H9 (cell line): ENCODE measurements at regions not wholly inside any gene's neighbourhood (a gene's known extent, or its start where the extent isn't known, plus 50 kb on each side); places are given as distances from the start of the nearest gene placed in this dataset.

ENCODE experiments used
- DNase-seq: peaks from one replicate; pipeline ENCODE4 v3.0.0-alpha.2; 2017
- H2AFZ ChIP-seq: one replicate; pipeline ENCODE4 v1.6.1; 2013; ENCODE audit warnings: mild to moderate bottlenecking, low read length, control low read depth, moderate library complexity
- H2AK5ac ChIP-seq: 2 replicates; pipeline ENCODE4 v1.6.1; 2013; ENCODE audit warnings: low read length, control low read depth, mixed read lengths; ENCODE audit not compliant: insufficient read length
- H2BK120ac ChIP-seq: one replicate; pipeline ENCODE4 v1.6.1; 2013; ENCODE audit warnings: low read depth, mild to moderate bottlenecking, low read length, control low read depth, inconsistent platforms; ENCODE audit not compliant: poor library complexity, severe bottlenecking
- H2BK12ac ChIP-seq: 2 replicates; pipeline ENCODE4 v1.6.1; 2013; ENCODE audit warnings: low read length, control low read depth, mixed read lengths, low read depth; ENCODE audit not compliant: insufficient read length
- H2BK15ac ChIP-seq: 2 replicates; pipeline ENCODE4 v1.6.1; 2013; ENCODE audit warnings: low read depth, low read length, control low read depth
- H2BK20ac ChIP-seq: one replicate; pipeline ENCODE4 v1.6.1; 2013; ENCODE audit warnings: low read depth, mild to moderate bottlenecking, low read length, control low read depth, inconsistent platforms; ENCODE audit not compliant: poor library complexity, severe bottlenecking
- H2BK5ac ChIP-seq: 2 replicates; pipeline ENCODE4 v1.6.1; 2013; ENCODE audit warnings: low read length, control low read depth, mixed read lengths; ENCODE audit not compliant: insufficient read length
- H3K14ac ChIP-seq: 2 replicates; pipeline ENCODE4 v1.6.1; 2013; ENCODE audit warnings: low read length, control low read depth; ENCODE audit not compliant: insufficient read depth
- H3K18ac ChIP-seq: 2 replicates; pipeline ENCODE4 v1.6.1; 2013; ENCODE audit warnings: low read depth, mild to moderate bottlenecking, mixed read lengths, low read length, control low read depth; ENCODE audit not compliant: insufficient read length
- H3K23ac ChIP-seq: 2 replicates; pipeline ENCODE4 v1.6.1; 2013; ENCODE audit warnings: low read length, control low read depth, mixed read lengths, low read depth; ENCODE audit not compliant: insufficient read length
- H3K23me2 ChIP-seq: 2 replicates; pipeline ENCODE4 v1.6.1; 2013; ENCODE audit warnings: low read depth, mild to moderate bottlenecking, mixed read lengths, low read length, control low read depth; ENCODE audit not compliant: insufficient read length, poor library complexity, severe bottlenecking
- H3K27ac ChIP-seq: 2 replicates; pipeline ENCODE4 v1.5.1; 2013; ENCODE audit warnings: low read length, control low read depth, mixed read lengths, low read depth; ENCODE audit not compliant: insufficient read length
- H3K27me3 ChIP-seq: 2 replicates; pipeline ENCODE4 v1.6.1; 2013; ENCODE audit warnings: low read length, control low read depth, inconsistent platforms; ENCODE audit not compliant: insufficient read depth
- H3K4ac ChIP-seq: 2 replicates; pipeline ENCODE4 v1.6.1; 2013; ENCODE audit warnings: low read depth, mild to moderate bottlenecking, control low read depth, inconsistent platforms, low read length, moderate library complexity
- H3K4me1 ChIP-seq: 2 replicates; pipeline ENCODE4 v1.6.1; 2013; ENCODE audit warnings: low read length, control low read depth, inconsistent platforms; ENCODE audit not compliant: insufficient read depth
- H3K4me2 ChIP-seq: 2 replicates; pipeline ENCODE4 v1.6.1; 2013; ENCODE audit warnings: low read length, control low read depth, mixed read lengths; ENCODE audit not compliant: insufficient read length, insufficient read depth
- H3K56ac ChIP-seq: 2 replicates; pipeline ENCODE4 v1.6.1; 2013; ENCODE audit warnings: low read depth, mild to moderate bottlenecking, mixed read lengths, low read length, control low read depth; ENCODE audit not compliant: insufficient read length
- H3K79me1 ChIP-seq: 2 replicates; pipeline ENCODE4 v1.6.1; 2013; ENCODE audit warnings: low read depth, mild to moderate bottlenecking, moderate library complexity, low read length, control low read depth, inconsistent platforms; ENCODE audit not compliant: insufficient read depth, poor library complexity, severe bottlenecking
- H3K79me2 ChIP-seq: 2 replicates; pipeline ENCODE4 v1.6.1; 2013; ENCODE audit warnings: low read length, control low read depth, inconsistent platforms; ENCODE audit not compliant: insufficient read depth
- H3K9ac ChIP-seq: 2 replicates; pipeline ENCODE4 v1.6.1; 2013; ENCODE audit warnings: low read length, control low read depth, mixed read lengths; ENCODE audit not compliant: insufficient read length; ENCODE audit errors: extremely low read depth
- H3K9me3 ChIP-seq: one replicate; pipeline ENCODE4 v1.6.1; 2013; ENCODE audit warnings: low read depth, low read length, inconsistent platforms; ENCODE audit not compliant: control insufficient read depth
- H3T11ph ChIP-seq: one replicate; pipeline ENCODE4 v1.6.1; 2013; ENCODE audit warnings: mild to moderate bottlenecking, low read length, control low read depth, inconsistent platforms
- H4K20me1 ChIP-seq: one replicate; pipeline ENCODE4 v1.6.1; 2013; ENCODE audit not compliant: control insufficient read depth, insufficient read length, insufficient read depth
- H4K5ac ChIP-seq: 2 replicates; pipeline ENCODE4 v1.6.1; 2013; ENCODE audit warnings: low read depth, mild to moderate bottlenecking, mixed read lengths, low read length, control low read depth; ENCODE audit not compliant: insufficient read length
- H4K8ac ChIP-seq: replicated peaks from 2 replicates; pipeline ENCODE4 v1.6.1; 2013; ENCODE audit warnings: low read length, control low read depth, mixed read lengths, low read depth; ENCODE audit not compliant: insufficient read length
- H4K91ac ChIP-seq: 2 replicates; pipeline ENCODE4 v1.6.1; 2013; ENCODE audit warnings: low read depth, mild to moderate bottlenecking, moderate library complexity, mixed read lengths, low read length, control low read depth; ENCODE audit not compliant: insufficient read length
- H3K27ac Mint-ChIP-seq, 3 experiments: 2 replicates in 2 of 3; 3 replicates in 1 of 3; pipeline ENCODE4 v1.8.0; 2020 to 2021; ENCODE audit warnings: mixed read lengths in 3 of 3, mild to moderate bottlenecking in 1 of 3, moderate library complexity in 1 of 3
- H3K27me3 Mint-ChIP-seq: 2 replicates; pipeline ENCODE4 v1.8.0; 2021; ENCODE audit warnings: low read depth, mild to moderate bottlenecking, moderate library complexity, mixed read lengths
- H3K36me3 Mint-ChIP-seq, 3 experiments: 2 replicates in 2 of 3; 3 replicates in 1 of 3; pipeline ENCODE4 v1.8.0; 2020 to 2021; ENCODE audit warnings: low read depth in 3 of 3, mixed read lengths in 3 of 3; ENCODE audit not compliant: insufficient read depth in 1 of 3
- H3K4me1 Mint-ChIP-seq, 2 experiments: 2 replicates each; pipeline ENCODE4 v1.8.0; 2020; ENCODE audit warnings: mixed read lengths in 2 of 2
- H3K4me3 Mint-ChIP-seq, 2 experiments: 2 replicates in 1 of 2; 3 replicates in 1 of 2; pipeline ENCODE4 v1.8.0; 2020 to 2021; ENCODE audit warnings: mild to moderate bottlenecking in 2 of 2, mixed read lengths in 2 of 2, moderate library complexity in 1 of 2
- H3K9me3 Mint-ChIP-seq, 2 experiments: 2 replicates in 1 of 2; 3 replicates in 1 of 2; pipeline ENCODE4 v1.8.0; 2020; ENCODE audit warnings: mild to moderate bottlenecking in 2 of 2, mixed read lengths in 2 of 2, moderate library complexity in 1 of 2
- CTCF ChIP-seq: fragments of 200-600 bp; sonication (generic); conservative IDR thresholded peaks from 3 replicates; pipeline ENCODE4 v1.8.0; 2021; ENCODE audit warnings: antibody characterized with exemption, mild to moderate bottlenecking
- WGBS: extraction: QIAGEN DNeasy Blood & Tissue Kit; methylation state at CpG from one replicate; pipeline ENCODE4 v1.1.7; 2013; ENCODE audit warnings: missing lambda C conversion rate, low lambda C conversion rate, mixed read lengths; ENCODE audit not compliant: insufficient read length; ENCODE audit errors: extremely low coverage; 5-methylcytosine and 5-hydroxymethylcytosine counted together

- Histone ChIP-seq H4K91ac (no peak overlapping the region), H2BK12ac (no peak overlapping the region), H4K20me1 (no peaks in the 10 kb centered on the region), H3K23ac (no peak overlapping the region), H3K27me3 (no peaks in the 10 kb centered on the region), H3K23me2 (no peaks in the 10 kb centered on the region), H3K56ac (no peak overlapping the region), H3T11ph (no peak overlapping the region), H3K14ac (no peak overlapping the region), H3K79me1 (no peaks in the 10 kb centered on the region), H2BK5ac (no peak overlapping the region), H2BK15ac (no peak overlapping the region), H3K4ac (no peak overlapping the region), H2BK20ac (no peak overlapping the region), H3K4me1 (peaks cover 8% of the 10 kb centered on the region; the same call in 1 of the 2 replicates), H2AFZ (no peak overlapping the region), H3K18ac (no peak overlapping the region), H4K5ac (no peak overlapping the region), H3K79me2 (no peaks in the 10 kb centered on the region), H3K9me3 (no peaks in the 10 kb centered on the region), H4K8ac (no peak overlapping the region), H3K9ac (no peak overlapping the region), H3K4me2 (no peak overlapping the region), H3K27ac (no peak overlapping the region), H2AK5ac (no peak overlapping the region), H2BK120ac (no peak overlapping the region)
- no CpG with 5 or more reads among the region's 2 CpGs for WGBS
- Mint-ChIP-seq H3K4me1 (peaks cover 23% of the 10 kb centered on the region in 2 experiments), H3K36me3 (peaks cover 4 to 21% (median 10%) of the 10 kb centered on the region in 3 experiments), H3K27ac (no peak overlapping the region), H3K9me3 (peaks cover 0 to 7% of the 10 kb centered on the region in 2 experiments; a peak in 4 of 5 replicates), H3K27me3 (no peaks in the 10 kb centered on the region), H3K4me3 (no peak overlapping the region; a peak in 1 of 5 replicates)
- DNase-seq = no peak
- TF ChIP-seq CTCF = no peak
Measured at GRCh38 chr1:188670837-188671236, 1806.8 kb downstream of the BRINP3 start.
